ENCODE measurements at regions not wholly inside any gene's neighbourhood (a gene's known extent, or its start where the extent isn't known, plus 50 kb on each side); places are given as distances from the start of the nearest gene placed in this dataset.

- Histone ChIP-seq H3K4me3 (ENCODE audit: insufficient read depth, low read depth, low read length) (no peak overlapping the region), H2AFZ (ENCODE audit: low read depth, low read length) (no peak overlapping the region), H3K4me1 (ENCODE audit: insufficient read depth, low read length) (no peaks in the 10 kb centered on the region), H3K4me2 (ENCODE audit: low read length) (no peak overlapping the region), H3K27ac (ENCODE audit: low read depth, low read length) (no peak overlapping the region), H3K9me3 (ENCODE audit: insufficient read depth, low read depth, low read length) (peaks cover 8% of the 10 kb centered on the region), H3K36me3 (ENCODE audit: insufficient read depth, low read length) (no peaks in the 10 kb centered on the region), H3K9ac (ENCODE audit: low read length) (no peak overlapping the region), H4K20me1 (ENCODE audit: insufficient read depth, low read length) (no peaks in the 10 kb centered on the region), H3K27me3 (ENCODE audit: insufficient read depth, low read length) (no peaks in the 10 kb centered on the region), H3K79me2 (ENCODE audit: insufficient read depth, low read length) (no peaks in the 10 kb centered on the region)
- no peak for TF ChIP-seq CTCF (IDR thresholded peaks at IDR 0.05; ENCODE audit: insufficient read depth, low read depth, low read length)
- no peak for TF ChIP-seq EZH2 (IDR thresholded peaks at IDR 0.05; ENCODE audit: insufficient read depth, low read length)
- Mint-ChIP-seq H3K9me3 (ENCODE audit: unreplicated experiment) (peaks cover 2% of the 10 kb centered on the region), H3K27me3 (ENCODE audit: low read depth, unreplicated experiment) (no peaks in the 10 kb centered on the region), H3K36me3 (ENCODE audit: low read depth, unreplicated experiment) (peaks cover 3% of the 10 kb centered on the region), H3K4me3 (ENCODE audit: unreplicated experiment) (no peak overlapping the region), H3K4me1 (ENCODE audit: low read depth, unreplicated experiment) (peaks cover 26% of the 10 kb centered on the region), H3K27ac (ENCODE audit: unreplicated experiment) (no peak overlapping the region)
- FAIRE-seq: no peak
- peak; percentile 73 for DNase-seq (ENCODE audit: low read depth)
Observed at GRCh38 chr6:140041056-140041455, 666.6 kb upstream of the CITED2 start.

- DNase-seq (ENCODE audit: low read depth) (peak; percentile 44), FAIRE-seq (no peak)
- H4K20me1 ChIP-seq (ENCODE audit: insufficient read depth, low read length): no peaks in the 10 kb centered on the region
- TF ChIP-seq CTCF (IDR thresholded peaks at IDR 0.05; ENCODE audit: insufficient read depth, low read depth, low read length) (no peak), EZH2 (IDR thresholded peaks at IDR 0.05; ENCODE audit: insufficient read depth, low read length) (no peak)
- no peak overlapping the region for H3K9ac ChIP-seq (ENCODE audit: low read length)
- no peaks in the 10 kb centered on the region for H3K4me1 ChIP-seq (ENCODE audit: insufficient read depth, low read length)
- H3K27me3 Mint-ChIP-seq (ENCODE audit: low read depth, unreplicated experiment): no peaks in the 10 kb centered on the region
- H3K27ac ChIP-seq (ENCODE audit: low read depth, low read length): no peak overlapping the region
- H3K36me3 ChIP-seq (ENCODE audit: insufficient read depth, low read length): no peaks in the 10 kb centered on the region
- H3K9me3 Mint-ChIP-seq (ENCODE audit: unreplicated experiment): peaks cover 2% of the 10 kb centered on the region
- no peak overlapping the region for H3K27ac Mint-ChIP-seq (ENCODE audit: unreplicated experiment)
- no peak overlapping the region for H2AFZ ChIP-seq (ENCODE audit: low read depth, low read length)
- peaks cover 8% of the 10 kb centered on the region for H3K9me3 ChIP-seq (ENCODE audit: insufficient read depth, low read depth, low read length)
- H3K4me3 Mint-ChIP-seq (ENCODE audit: unreplicated experiment): no peak overlapping the region
- H3K4me3 ChIP-seq (ENCODE audit: insufficient read depth, low read depth, low read length): no peak overlapping the region
- H3K4me1 Mint-ChIP-seq (ENCODE audit: low read depth, unreplicated experiment): peaks cover 26% of the 10 kb centered on the region
- no peaks in the 10 kb centered on the region for H3K79me2 ChIP-seq (ENCODE audit: insufficient read depth, low read length)
- H3K4me2 ChIP-seq (ENCODE audit: low read length): no peak overlapping the region
- no peaks in the 10 kb centered on the region for H3K36me3 Mint-ChIP-seq (ENCODE audit: low read depth, unreplicated experiment)
- H3K27me3 ChIP-seq (ENCODE audit: insufficient read depth, low read length): no peaks in the 10 kb centered on the region
Observed at GRCh38 chr6:140040396-140040795, 665.9 kb upstream of the CITED2 start.

GRCh38 chr6:140039364-140039763, 664.9 kb upstream of the CITED2 start:
- Histone ChIP-seq H3K9ac (ENCODE audit: low read length) (no peak overlapping the region), H3K27ac (ENCODE audit: low read depth, low read length) (no peak overlapping the region), H3K79me2 (ENCODE audit: insufficient read depth, low read length) (no peaks in the 10 kb centered on the region), H3K36me3 (ENCODE audit: insufficient read depth, low read length) (no peaks in the 10 kb centered on the region), H3K9me3 (ENCODE audit: insufficient read depth, low read depth, low read length) (peaks cover 8% of the 10 kb centered on the region), H3K4me2 (ENCODE audit: low read length) (no peak overlapping the region), H3K4me3 (ENCODE audit: insufficient read depth, low read depth, low read length) (no peak overlapping the region), H2AFZ (ENCODE audit: low read depth, low read length) (no peak overlapping the region), H3K4me1 (ENCODE audit: insufficient read depth, low read length) (no peaks in the 10 kb centered on the region), H4K20me1 (ENCODE audit: insufficient read depth, low read length) (no peaks in the 10 kb centered on the region), H3K27me3 (ENCODE audit: insufficient read depth, low read length) (no peaks in the 10 kb centered on the region)
- TF ChIP-seq CTCF (IDR thresholded peaks at IDR 0.05; ENCODE audit: insufficient read depth, low read depth, low read length) (no peak), EZH2 (IDR thresholded peaks at IDR 0.05; ENCODE audit: insufficient read depth, low read length) (no peak)
- H3K4me1 Mint-ChIP-seq (ENCODE audit: low read depth, unreplicated experiment): peaks cover 26% of the 10 kb centered on the region
- H3K27me3 Mint-ChIP-seq (ENCODE audit: low read depth, unreplicated experiment): no peaks in the 10 kb centered on the region
- no peaks in the 10 kb centered on the region for H3K36me3 Mint-ChIP-seq (ENCODE audit: low read depth, unreplicated experiment)
- no peak overlapping the region for H3K4me3 Mint-ChIP-seq (ENCODE audit: unreplicated experiment)
- peaks cover 2% of the 10 kb centered on the region for H3K9me3 Mint-ChIP-seq (ENCODE audit: unreplicated experiment)
- FAIRE-seq: no peak
- no peak for DNase-seq (ENCODE audit: low read depth)
- no peak overlapping the region for H3K27ac Mint-ChIP-seq (ENCODE audit: unreplicated experiment)
